WTC11 (cell line): ENCODE measurements at regions not wholly inside any gene's neighbourhood (a gene's known extent, or its start where the extent isn't known, plus 50 kb on each side); places are given as distances from the start of the nearest gene placed in this dataset.
A peak's percentile ranks its signal among the peaks of the same experiment; 100 is the strongest.

ENCODE experiments used
- ATAC-seq: fragments of 200-7000 bp; cut with Tn5 transposase; 2 replicates; pipeline ENCODE4 v1.10.0; 2021; ENCODE audit warnings: mild to moderate bottlenecking, moderate library complexity
- CTCF ChIA-PET: fragments of 300-600 bp; sonication (Branson Sonifier 250); formaldehyde crosslinking; loops from one replicate; lab custom pipeline; 2021; ENCODE audit warnings: antibody characterized with exemption; lab: Charles Lee
- POLR2A ChIA-PET: fragments of 350-600 bp; sonication (Branson Sonifier 250); formaldehyde crosslinking; loops from one replicate; lab custom pipeline; 2021; ENCODE audit warnings: antibody characterized with exemption; lab: Charles Lee
- DNase-seq: peaks from one replicate; pipeline ENCODE4 v3.0.0; 2021; ENCODE audit warnings: low spot score
- H3K27ac Mint-ChIP-seq: 2 replicates; pipeline ENCODE4 v1.8.0; 2021; ENCODE audit warnings: mixed read lengths
- H3K27me3 Mint-ChIP-seq: 2 replicates; pipeline ENCODE4 v1.8.0; 2021; ENCODE audit warnings: low read depth, mild to moderate bottlenecking, moderate library complexity, mixed read lengths
- H3K36me3 Mint-ChIP-seq: 2 replicates; pipeline ENCODE4 v1.8.0; 2021; ENCODE audit warnings: mixed read lengths
- H3K4me1 Mint-ChIP-seq: 2 replicates; pipeline ENCODE4 v1.8.0; 2022; ENCODE audit warnings: mixed read lengths
- H3K4me3 Mint-ChIP-seq: 2 replicates; pipeline ENCODE4 v1.8.0; 2021; ENCODE audit warnings: mild to moderate bottlenecking, moderate library complexity, mixed read lengths
- H3K9me3 Mint-ChIP-seq: 2 replicates; pipeline ENCODE4 v1.8.0; 2021; ENCODE audit warnings: mixed read lengths
- AR ChIP-seq: fragments of 250-450 bp; sonication (Bioruptor Pico); IDR thresholded peaks from 2 replicates; pipeline ENCODE4 v1.9.0; 2021; ENCODE audit warnings: mild to moderate bottlenecking
- E2F5 ChIP-seq: sonication (generic); formaldehyde crosslinking; IDR thresholded peaks from 2 replicates; pipeline ENCODE4 v1.8.1; 2022; ENCODE audit warnings: mild to moderate bottlenecking, moderate library complexity, missing genetic modification reagents
- GRHL2 ChIP-seq: fragments of 250-450 bp; sonication (Bioruptor Pico); IDR thresholded peaks from 2 replicates; pipeline ENCODE4 v1.8.0; 2022; ENCODE audit warnings: mild to moderate bottlenecking, moderate library complexity; ENCODE audit not compliant: insufficient replicate concordance, severe bottlenecking
- GTF2I ChIP-seq: fragments of 250-450 bp; sonication (Bioruptor Pico); conservative IDR thresholded peaks from 2 replicates; pipeline ENCODE4 v1.4.0; 2021; ENCODE audit warnings: mild to moderate bottlenecking
- HMGXB4 ChIP-seq: sonication (generic); formaldehyde crosslinking; IDR thresholded peaks from 2 replicates; pipeline ENCODE4 v1.8.1; 2023; ENCODE audit warnings: mild to moderate bottlenecking, moderate library complexity, missing genetic modification reagents
- KAT7 ChIP-seq: sonication (generic); formaldehyde crosslinking; IDR thresholded peaks from 2 replicates; pipeline ENCODE4 v1.8.1; 2023; ENCODE audit warnings: missing genetic modification reagents, mild to moderate bottlenecking, borderline replicate concordance
- NR3C1 ChIP-seq: sonication (generic); formaldehyde crosslinking; conservative IDR thresholded peaks from 2 replicates; pipeline ENCODE4 v1.8.1; 2023; ENCODE audit warnings: low read depth, mild to moderate bottlenecking, missing genetic modification reagents
- ZNF671 ChIP-seq: fragments of 250-450 bp; sonication (Bioruptor Pico); IDR thresholded peaks from 2 replicates; pipeline ENCODE4 v1.8.0; 2021; ENCODE audit warnings: mild to moderate bottlenecking
- TF ChIP-seq, protein P1 (sequence below): sonication (generic); formaldehyde crosslinking; IDR thresholded peaks from 2 replicates; pipeline ENCODE4 v1.8.0; 2022; ENCODE audit warnings: mild to moderate bottlenecking, missing genetic modification reagents
- TF ChIP-seq, protein P2 (sequence below): fragments of 200-600 bp; IDR thresholded peaks from 2 replicates; pipeline ENCODE4 v1.8.0; 2022; ENCODE audit warnings: antibody characterized with exemption
- TF ChIP-seq, protein P3 (sequence below): fragments of 250-450 bp; sonication (Bioruptor Pico); IDR thresholded peaks from 2 replicates; pipeline ENCODE4 v1.9.0; 2021; ENCODE audit warnings: moderate library complexity, mild to moderate bottlenecking, inconsistent platforms, borderline replicate concordance
- TF ChIP-seq, protein P4 (sequence below): fragments of 250-450 bp; sonication (Bioruptor Pico); IDR thresholded peaks from 2 replicates; pipeline ENCODE4 v2.1.2; 2022; ENCODE audit warnings: mild to moderate bottlenecking, moderate library complexity
- TF ChIP-seq, protein P5 (sequence below): sonication (generic); formaldehyde crosslinking; IDR thresholded peaks from 2 replicates; pipeline ENCODE4 v1.8.0; 2022; ENCODE audit warnings: missing genetic modification reagents
- TF ChIP-seq, protein P6 (sequence below): sonication (generic); formaldehyde crosslinking; IDR thresholded peaks from 2 replicates; pipeline ENCODE4 v1.8.0; 2022; ENCODE audit warnings: mild to moderate bottlenecking, missing genetic modification reagents

- POLR2A ChIA-PET = no interaction called here
- TF ChIP-seq AR = no peak
- no peak for TF ChIP-seq GRHL2 (CRISPR knock-in tag)
- no peak for TF ChIP-seq KAT7 (CRISPR knock-in tag)
- TF ChIP-seq, all 79 proteins: peak for 0
- peaks cover 10% of the 10 kb centered on the region; the same call in 1 of the 2 replicates for H3K9me3 Mint-ChIP-seq
- no peak overlapping the region for H3K4me3 Mint-ChIP-seq
- no peaks in the 10 kb centered on the region for H3K36me3 Mint-ChIP-seq
- no peak for DNase-seq
- no peak overlapping the region for H3K27ac Mint-ChIP-seq
- CTCF ChIA-PET = no interaction called here
- peaks cover 32% of the 10 kb centered on the region for H3K4me1 Mint-ChIP-seq
- ATAC-seq = peak; percentile 60
- H3K27me3 Mint-ChIP-seq = no peaks in the 10 kb centered on the region; the same call in 1 of the 2 replicates
Observed at GRCh38 chr18:38805256-38805655, 1239.7 kb upstream of the CELF4 start.

DNA sequence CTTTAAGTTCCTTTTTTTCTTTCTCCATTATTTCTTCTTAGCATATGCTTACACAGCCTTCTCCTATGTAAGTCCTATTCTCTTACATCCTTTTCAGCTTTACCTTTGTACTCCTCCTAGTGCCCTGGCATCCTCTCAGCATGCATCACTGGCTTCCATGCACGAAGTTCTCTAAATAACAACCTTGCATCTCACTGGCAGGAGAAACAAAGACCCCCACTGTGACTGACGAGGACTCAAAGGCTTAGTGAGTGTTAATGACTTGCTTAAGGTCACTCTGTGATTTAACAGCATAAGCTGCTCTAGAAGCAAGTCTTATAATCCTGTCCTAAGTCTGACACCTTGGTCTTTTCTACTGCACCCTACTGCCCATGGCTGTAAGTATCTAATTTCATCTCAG is 1236.0 kb upstream of the CELF4 start:
- peak; percentile 69 for ATAC-seq
- H3K27ac Mint-ChIP-seq = no peak overlapping the region
- peaks cover 24% of the 10 kb centered on the region for H3K4me1 Mint-ChIP-seq
- H3K36me3 Mint-ChIP-seq = peaks cover 9% of the 10 kb centered on the region
- no peak overlapping the region for H3K4me3 Mint-ChIP-seq
- peaks cover 27% of the 10 kb centered on the region for H3K9me3 Mint-ChIP-seq
- H3K27me3 Mint-ChIP-seq = no peaks in the 10 kb centered on the region; the same call in 1 of the 2 replicates
- peak; percentile 12 for DNase-seq
- TF ChIP-seq GTF2I (CRISPR knock-in tag) = 0 out of 2 replicates have a peak, but pooled peaks have one; percentile 26
- TF ChIP-seq, protein P1, sequence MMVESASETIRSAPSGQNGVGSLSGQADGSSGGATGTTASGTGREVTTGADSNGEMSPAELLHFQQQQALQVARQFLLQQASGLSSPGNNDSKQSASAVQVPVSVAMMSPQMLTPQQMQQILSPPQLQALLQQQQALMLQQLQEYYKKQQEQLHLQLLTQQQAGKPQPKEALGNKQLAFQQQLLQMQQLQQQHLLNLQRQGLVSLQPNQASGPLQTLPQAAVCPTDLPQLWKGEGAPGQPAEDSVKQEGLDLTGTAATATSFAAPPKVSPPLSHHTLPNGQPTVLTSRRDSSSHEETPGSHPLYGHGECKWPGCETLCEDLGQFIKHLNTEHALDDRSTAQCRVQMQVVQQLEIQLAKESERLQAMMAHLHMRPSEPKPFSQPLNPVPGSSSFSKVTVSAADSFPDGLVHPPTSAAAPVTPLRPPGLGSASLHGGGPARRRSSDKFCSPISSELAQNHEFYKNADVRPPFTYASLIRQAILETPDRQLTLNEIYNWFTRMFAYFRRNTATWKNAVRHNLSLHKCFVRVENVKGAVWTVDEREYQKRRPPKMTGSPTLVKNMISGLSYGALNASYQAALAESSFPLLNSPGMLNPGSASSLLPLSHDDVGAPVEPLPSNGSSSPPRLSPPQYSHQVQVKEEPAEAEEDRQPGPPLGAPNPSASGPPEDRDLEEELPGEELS = no peak
- TF ChIP-seq, all 79 proteins: peak for 1
- ChIA-PET POLR2A (interaction anchor here (0.5 kb wide), 1 partner anchor 650 kb away, joined by 3 read pairs; no protein-coding TSS in a partner anchor), CTCF (no interaction called here)

DNA sequence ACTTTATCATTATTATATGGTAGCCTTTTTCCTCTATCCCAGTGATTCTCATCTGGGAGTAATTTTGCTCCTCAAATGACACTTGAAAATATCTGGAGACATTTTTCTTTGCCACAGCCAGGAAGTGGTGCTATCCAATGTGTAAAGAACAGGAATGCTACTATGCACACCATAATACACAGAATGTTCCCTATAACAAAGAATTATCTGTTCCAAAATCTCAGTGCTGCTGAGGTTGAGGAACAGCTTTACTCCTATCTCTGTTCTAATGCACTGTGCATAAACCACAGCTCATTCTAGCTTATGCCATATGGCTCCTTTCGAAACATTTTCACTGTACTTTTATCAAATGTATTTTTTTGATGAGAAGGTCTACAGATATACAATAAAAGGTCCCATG is 1231.2 kb upstream of the CELF4 start:
- POLR2A ChIA-PET = no interaction called here
- no peak for ATAC-seq
- TF ChIP-seq E2F5 (no peak), ZNF671 (no peak), HMGXB4 (CRISPR knock-in tag) (no peak), NR3C1 (CRISPR knock-in tag) (no peak)
- TF ChIP-seq, protein P2, sequence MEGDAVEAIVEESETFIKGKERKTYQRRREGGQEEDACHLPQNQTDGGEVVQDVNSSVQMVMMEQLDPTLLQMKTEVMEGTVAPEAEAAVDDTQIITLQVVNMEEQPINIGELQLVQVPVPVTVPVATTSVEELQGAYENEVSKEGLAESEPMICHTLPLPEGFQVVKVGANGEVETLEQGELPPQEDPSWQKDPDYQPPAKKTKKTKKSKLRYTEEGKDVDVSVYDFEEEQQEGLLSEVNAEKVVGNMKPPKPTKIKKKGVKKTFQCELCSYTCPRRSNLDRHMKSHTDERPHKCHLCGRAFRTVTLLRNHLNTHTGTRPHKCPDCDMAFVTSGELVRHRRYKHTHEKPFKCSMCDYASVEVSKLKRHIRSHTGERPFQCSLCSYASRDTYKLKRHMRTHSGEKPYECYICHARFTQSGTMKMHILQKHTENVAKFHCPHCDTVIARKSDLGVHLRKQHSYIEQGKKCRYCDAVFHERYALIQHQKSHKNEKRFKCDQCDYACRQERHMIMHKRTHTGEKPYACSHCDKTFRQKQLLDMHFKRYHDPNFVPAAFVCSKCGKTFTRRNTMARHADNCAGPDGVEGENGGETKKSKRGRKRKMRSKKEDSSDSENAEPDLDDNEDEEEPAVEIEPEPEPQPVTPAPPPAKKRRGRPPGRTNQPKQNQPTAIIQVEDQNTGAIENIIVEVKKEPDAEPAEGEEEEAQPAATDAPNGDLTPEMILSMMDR = no peak
- TF ChIP-seq, protein P3, sequence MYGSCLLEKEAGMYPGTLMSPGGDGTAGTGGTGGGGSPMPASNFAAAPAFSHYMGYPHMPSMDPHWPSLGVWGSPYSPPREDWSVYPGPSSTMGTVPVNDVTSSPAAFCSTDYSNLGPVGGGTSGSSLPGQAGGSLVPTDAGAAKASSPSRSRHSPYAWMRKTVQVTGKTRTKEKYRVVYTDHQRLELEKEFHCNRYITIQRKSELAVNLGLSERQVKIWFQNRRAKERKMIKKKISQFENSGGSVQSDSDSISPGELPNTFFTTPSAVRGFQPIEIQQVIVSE (CRISPR knock-in tag) = no peak
- TF ChIP-seq, protein P4, sequence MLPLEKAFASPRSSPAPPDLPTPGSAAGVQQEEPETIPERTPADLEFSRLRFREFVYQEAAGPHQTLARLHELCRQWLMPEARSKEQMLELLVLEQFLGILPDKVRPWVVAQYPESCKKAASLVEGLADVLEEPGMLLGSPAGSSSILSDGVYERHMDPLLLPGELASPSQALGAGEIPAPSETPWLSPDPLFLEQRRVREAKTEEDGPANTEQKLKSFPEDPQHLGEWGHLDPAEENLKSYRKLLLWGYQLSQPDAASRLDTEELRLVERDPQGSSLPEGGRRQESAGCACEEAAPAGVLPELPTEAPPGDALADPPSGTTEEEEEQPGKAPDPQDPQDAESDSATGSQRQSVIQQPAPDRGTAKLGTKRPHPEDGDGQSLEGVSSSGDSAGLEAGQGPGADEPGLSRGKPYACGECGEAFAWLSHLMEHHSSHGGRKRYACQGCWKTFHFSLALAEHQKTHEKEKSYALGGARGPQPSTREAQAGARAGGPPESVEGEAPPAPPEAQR (CRISPR knock-in tag) = no peak
- TF ChIP-seq, protein P5, sequence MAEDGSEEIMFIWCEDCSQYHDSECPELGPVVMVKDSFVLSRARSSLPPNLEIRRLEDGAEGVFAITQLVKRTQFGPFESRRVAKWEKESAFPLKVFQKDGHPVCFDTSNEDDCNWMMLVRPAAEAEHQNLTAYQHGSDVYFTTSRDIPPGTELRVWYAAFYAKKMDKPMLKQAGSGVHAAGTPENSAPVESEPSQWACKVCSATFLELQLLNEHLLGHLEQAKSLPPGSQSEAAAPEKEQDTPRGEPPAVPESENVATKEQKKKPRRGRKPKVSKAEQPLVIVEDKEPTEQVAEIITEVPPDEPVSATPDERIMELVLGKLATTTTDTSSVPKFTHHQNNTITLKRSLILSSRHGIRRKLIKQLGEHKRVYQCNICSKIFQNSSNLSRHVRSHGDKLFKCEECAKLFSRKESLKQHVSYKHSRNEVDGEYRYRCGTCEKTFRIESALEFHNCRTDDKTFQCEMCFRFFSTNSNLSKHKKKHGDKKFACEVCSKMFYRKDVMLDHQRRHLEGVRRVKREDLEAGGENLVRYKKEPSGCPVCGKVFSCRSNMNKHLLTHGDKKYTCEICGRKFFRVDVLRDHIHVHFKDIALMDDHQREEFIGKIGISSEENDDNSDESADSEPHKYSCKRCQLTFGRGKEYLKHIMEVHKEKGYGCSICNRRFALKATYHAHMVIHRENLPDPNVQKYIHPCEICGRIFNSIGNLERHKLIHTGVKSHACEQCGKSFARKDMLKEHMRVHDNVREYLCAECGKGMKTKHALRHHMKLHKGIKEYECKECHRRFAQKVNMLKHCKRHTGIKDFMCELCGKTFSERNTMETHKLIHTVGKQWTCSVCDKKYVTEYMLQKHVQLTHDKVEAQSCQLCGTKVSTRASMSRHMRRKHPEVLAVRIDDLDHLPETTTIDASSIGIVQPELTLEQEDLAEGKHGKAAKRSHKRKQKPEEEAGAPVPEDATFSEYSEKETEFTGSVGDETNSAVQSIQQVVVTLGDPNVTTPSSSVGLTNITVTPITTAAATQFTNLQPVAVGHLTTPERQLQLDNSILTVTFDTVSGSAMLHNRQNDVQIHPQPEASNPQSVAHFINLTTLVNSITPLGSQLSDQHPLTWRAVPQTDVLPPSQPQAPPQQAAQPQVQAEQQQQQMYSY (CRISPR knock-in tag) = no peak
- TF ChIP-seq, protein P6, sequence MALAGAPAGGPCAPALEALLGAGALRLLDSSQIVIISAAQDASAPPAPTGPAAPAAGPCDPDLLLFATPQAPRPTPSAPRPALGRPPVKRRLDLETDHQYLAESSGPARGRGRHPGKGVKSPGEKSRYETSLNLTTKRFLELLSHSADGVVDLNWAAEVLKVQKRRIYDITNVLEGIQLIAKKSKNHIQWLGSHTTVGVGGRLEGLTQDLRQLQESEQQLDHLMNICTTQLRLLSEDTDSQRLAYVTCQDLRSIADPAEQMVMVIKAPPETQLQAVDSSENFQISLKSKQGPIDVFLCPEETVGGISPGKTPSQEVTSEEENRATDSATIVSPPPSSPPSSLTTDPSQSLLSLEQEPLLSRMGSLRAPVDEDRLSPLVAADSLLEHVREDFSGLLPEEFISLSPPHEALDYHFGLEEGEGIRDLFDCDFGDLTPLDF = no peak

More for the DNA sequence above, 1231.2 kb upstream of the CELF4 start:
- CTCF ChIA-PET = no interaction called here
- no peak for DNase-seq
- H3K9me3 Mint-ChIP-seq = peaks cover 27% of the 10 kb centered on the region
- no peaks in the 10 kb centered on the region; the same call in 1 of the 2 replicates for H3K27me3 Mint-ChIP-seq
- peaks cover 4% of the 10 kb centered on the region for H3K4me1 Mint-ChIP-seq
- no peak overlapping the region for H3K27ac Mint-ChIP-seq
- H3K36me3 Mint-ChIP-seq = peaks cover 9% of the 10 kb centered on the region
- no peak overlapping the region for H3K4me3 Mint-ChIP-seq
